Vagina (tissue), 2 donors: ENCODE measurements at regions not wholly inside any gene's neighbourhood (a gene's known extent, or its start where the extent isn't known, plus 50 kb on each side); places are given as distances from the start of the nearest gene placed in this dataset.

Source experiments
- DNase-seq, 2 donors: peaks; one replicate each; pipeline ENCODE4 v3.0.0-alpha.2; 2017; ENCODE audit errors: extremely low spot score in 2 of 2
- H3K27ac ChIP-seq: fragments of 200-600 bp; sonication (generic); one replicate; pipeline ENCODE4 v1.5.1; 2019
- H3K27me3 ChIP-seq: fragments of 200-600 bp; sonication (generic); one replicate; pipeline ENCODE4 v1.5.1; 2019
- H3K36me3 ChIP-seq, 2 donors: fragments of 200-600 bp; sonication (generic); one replicate each; pipeline ENCODE4 v1.5.1; 2017 to 2019
- H3K4me1 ChIP-seq: fragments of 200-600 bp; sonication (generic); one replicate; pipeline ENCODE4 v1.5.1; 2019
- H3K4me3 ChIP-seq, 2 donors: fragments of 200-600 bp; sonication (generic); 1 replicate in 1 of 2; 2 replicates in 1 of 2; pipeline ENCODE4 v1.5.1; 2016 to 2019
- H3K9me3 ChIP-seq: fragments of 200-600 bp; sonication (generic); one replicate; pipeline ENCODE4 v1.5.1; 2019
- POLR2A ChIP-seq, 2 donors: fragments of 450-650 bp; IDR thresholded peaks; one replicate each; pipeline ENCODE4 v1.6.1; 2017; ENCODE audit warnings: antibody characterized with exemption in 2 of 2, mild to moderate bottlenecking in 2 of 2, moderate library complexity in 2 of 2
- POLR2AphosphoS5 ChIP-seq, 2 donors: sonication (generic); formaldehyde crosslinking; IDR thresholded peaks; one replicate each; pipeline ENCODE4 v1.9.0; 2017; ENCODE audit warnings: antibody characterized with exemption in 2 of 2, mild to moderate bottlenecking in 2 of 2, low read depth in 1 of 2; ENCODE audit not compliant: insufficient read depth in 1 of 2
- intact Hi-C: fragments of 100-400 bp; cut with DNase I; formaldehyde crosslinking; loops from one replicate; pipeline ENCODE4 v1.15.1; 2023
- TF ChIP-seq, protein P1 (sequence below), 3 experiments: fragments of 450-650 bp in 2 of 3; fragments of 200-600 bp in 1 of 3; sonication (generic) in 1 of 3; IDR thresholded peaks; one replicate each; pipeline ENCODE4 v1.5.1; 2017 to 2019; ENCODE audit warnings: antibody characterized with exemption in 3 of 3, mild to moderate bottlenecking in 2 of 3, moderate library complexity in 2 of 3

DNA sequence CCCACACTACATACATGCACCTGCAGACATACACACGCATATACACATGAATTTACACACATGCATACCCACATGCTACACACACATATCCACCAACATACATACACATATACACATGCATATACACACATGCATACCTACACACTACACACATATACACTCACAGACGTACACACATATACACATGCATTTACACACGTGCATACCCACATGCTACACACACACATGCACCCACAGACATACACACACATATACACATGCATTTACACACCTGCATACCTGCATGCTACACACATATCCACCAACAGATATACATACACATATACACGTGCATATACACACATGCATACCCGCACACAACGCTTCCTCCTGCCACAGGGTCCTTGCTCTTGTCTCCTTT is 61.2 kb upstream of the SLC25A33 start:
- Histone ChIP-seq H3K36me3 (no peaks in the 10 kb centered on the region), H3K27ac (no peak overlapping the region), H3K4me1 (peaks cover 38% of the 10 kb centered on the region), H3K4me3 (no peak overlapping the region), H3K9me3 (no peaks in the 10 kb centered on the region), H3K27me3 (no peaks in the 10 kb centered on the region)
- intact Hi-C loops = no loop called here
- DNase-seq = no peak
- TF ChIP-seq POLR2A (IDR thresholded peaks at IDR 0.05) (no peak), POLR2AphosphoS5 (IDR thresholded peaks at IDR 0.05; ENCODE audit: insufficient read depth in 1 of 2, low read depth in 1 of 2) (no peak)
- TF ChIP-seq, protein P1, sequence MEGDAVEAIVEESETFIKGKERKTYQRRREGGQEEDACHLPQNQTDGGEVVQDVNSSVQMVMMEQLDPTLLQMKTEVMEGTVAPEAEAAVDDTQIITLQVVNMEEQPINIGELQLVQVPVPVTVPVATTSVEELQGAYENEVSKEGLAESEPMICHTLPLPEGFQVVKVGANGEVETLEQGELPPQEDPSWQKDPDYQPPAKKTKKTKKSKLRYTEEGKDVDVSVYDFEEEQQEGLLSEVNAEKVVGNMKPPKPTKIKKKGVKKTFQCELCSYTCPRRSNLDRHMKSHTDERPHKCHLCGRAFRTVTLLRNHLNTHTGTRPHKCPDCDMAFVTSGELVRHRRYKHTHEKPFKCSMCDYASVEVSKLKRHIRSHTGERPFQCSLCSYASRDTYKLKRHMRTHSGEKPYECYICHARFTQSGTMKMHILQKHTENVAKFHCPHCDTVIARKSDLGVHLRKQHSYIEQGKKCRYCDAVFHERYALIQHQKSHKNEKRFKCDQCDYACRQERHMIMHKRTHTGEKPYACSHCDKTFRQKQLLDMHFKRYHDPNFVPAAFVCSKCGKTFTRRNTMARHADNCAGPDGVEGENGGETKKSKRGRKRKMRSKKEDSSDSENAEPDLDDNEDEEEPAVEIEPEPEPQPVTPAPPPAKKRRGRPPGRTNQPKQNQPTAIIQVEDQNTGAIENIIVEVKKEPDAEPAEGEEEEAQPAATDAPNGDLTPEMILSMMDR (IDR thresholded peaks at IDR 0.05) = no peak

DNA sequence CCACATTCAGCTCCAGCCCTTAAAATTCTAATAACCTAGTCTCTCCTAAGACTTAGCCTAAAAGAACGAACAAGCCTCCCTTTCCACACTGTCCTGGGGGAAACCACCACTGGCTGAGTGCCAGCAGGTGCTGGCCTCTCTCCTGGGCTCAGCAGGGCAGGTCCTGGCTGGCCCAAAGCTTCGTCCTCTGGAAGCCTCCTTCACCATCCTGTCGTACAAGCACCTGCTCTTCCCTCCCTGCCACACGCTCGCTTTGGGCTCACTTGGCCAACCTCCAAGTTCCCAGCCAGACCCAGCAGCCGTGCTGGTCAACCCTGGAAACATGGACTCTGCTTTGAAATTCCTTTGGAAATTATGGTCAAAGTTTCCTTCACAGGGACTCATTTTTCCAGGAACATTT is 58.2 kb upstream of the SLC25A33 start:
- TF ChIP-seq POLR2A (IDR thresholded peaks at IDR 0.05) = no peak
- TF ChIP-seq, protein P1 (IDR thresholded peaks at IDR 0.05) = no peak
- TF ChIP-seq POLR2AphosphoS5 (IDR thresholded peaks at IDR 0.05; ENCODE audit: insufficient read depth in 1 of 2, low read depth in 1 of 2) = no peak
- DNase-seq = no peak
- Histone ChIP-seq H3K27ac (no peak overlapping the region), H3K27me3 (no peaks in the 10 kb centered on the region), H3K36me3 (no peaks in the 10 kb centered on the region), H3K4me3 (no peak overlapping the region), H3K9me3 (no peaks in the 10 kb centered on the region), H3K4me1 (peaks cover 14% of the 10 kb centered on the region)
- intact Hi-C loops = loop anchor here (10.0 kb wide), 1 partner anchor 366 kb away; no protein-coding TSS in a partner anchor

DNA sequence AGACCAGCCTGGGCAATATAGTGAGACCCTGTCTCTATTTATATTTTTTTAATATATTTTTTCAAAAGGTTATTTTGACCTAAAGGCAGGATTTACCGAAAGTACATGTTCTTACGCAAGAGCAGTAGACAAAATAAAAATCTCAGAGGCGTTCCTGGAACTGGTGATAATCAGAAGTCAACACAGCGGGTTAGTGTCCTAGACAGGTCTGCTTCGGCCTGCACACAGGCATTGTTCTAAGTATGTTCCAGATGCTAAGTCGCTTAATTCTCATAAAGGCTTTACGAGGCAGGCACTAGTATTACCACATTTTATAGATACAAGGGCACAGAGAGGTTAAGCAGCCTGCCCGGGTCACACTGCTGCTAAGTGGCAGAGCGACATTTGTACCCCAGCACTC is 56.9 kb upstream of the SLC25A33 start:
- Histone ChIP-seq H3K4me3 (no peak overlapping the region), H3K4me1 (peaks cover 12% of the 10 kb centered on the region), H3K27ac (peak overlapping the region; percentile 56), H3K27me3 (no peaks in the 10 kb centered on the region), H3K9me3 (no peaks in the 10 kb centered on the region), H3K36me3 (no peaks in the 10 kb centered on the region)
- no peak for DNase-seq
- intact Hi-C loops = loop anchor here (10.0 kb wide), 1 partner anchor 368 kb away; no protein-coding TSS in a partner anchor
- TF ChIP-seq, protein P1 (IDR thresholded peaks at IDR 0.05) = no peak
- TF ChIP-seq POLR2A (IDR thresholded peaks at IDR 0.05) = no peak
- TF ChIP-seq POLR2AphosphoS5 (IDR thresholded peaks at IDR 0.05; ENCODE audit: insufficient read depth in 1 of 2, low read depth in 1 of 2) = no peak

DNA sequence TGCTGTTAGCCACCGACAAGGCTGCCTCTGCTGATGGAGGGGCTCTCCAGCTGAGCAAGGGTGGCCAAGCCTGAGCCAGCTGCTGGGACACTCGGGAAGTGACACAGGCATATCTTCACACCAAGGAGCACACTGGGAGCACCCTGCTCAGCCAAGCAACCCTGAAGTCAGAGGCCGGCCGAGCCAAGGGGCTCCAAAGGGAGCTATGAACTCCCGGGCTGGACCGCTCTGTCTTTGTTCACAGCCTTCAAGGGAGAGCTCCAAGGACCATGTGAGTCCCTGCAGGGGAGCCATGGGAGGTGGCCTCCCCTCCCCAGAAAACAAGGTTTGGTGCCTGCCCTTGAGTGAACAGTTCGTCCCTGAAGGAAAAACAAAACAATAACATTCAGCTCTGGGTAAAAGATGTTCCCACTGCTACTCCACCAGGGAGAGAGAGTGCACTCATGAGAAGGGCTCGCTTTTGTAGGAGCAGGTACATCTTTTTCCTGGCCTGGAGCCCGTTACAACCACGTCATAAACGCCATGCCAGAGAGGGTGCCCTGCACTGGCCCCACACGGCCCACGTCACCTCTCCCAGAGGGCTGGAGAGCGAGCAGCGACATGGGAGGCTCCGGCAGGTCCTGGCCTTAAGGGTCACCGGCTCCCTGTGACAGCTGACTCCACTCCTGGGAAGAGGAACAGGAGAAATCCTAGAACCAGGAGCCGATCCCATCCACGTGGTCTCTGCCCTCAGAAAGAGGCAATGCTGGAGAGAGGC is 56.3 kb upstream of the SLC25A33 start:
- Histone ChIP-seq H3K4me1 (peaks cover 12% of the 10 kb centered on the region), H3K27me3 (no peaks in the 10 kb centered on the region), H3K9me3 (no peaks in the 10 kb centered on the region), H3K36me3 (no peaks in the 10 kb centered on the region), H3K27ac (peak overlapping the region; percentile 56), H3K4me3 (no peak overlapping the region)
- no peak for DNase-seq
- no peak for TF ChIP-seq POLR2A (IDR thresholded peaks at IDR 0.05)
- TF ChIP-seq, protein P1 (IDR thresholded peaks at IDR 0.05) = no peak
- TF ChIP-seq POLR2AphosphoS5 (IDR thresholded peaks at IDR 0.05; ENCODE audit: insufficient read depth in 1 of 2, low read depth in 1 of 2) = peak in 1 of 2 donors; percentile 15
- intact Hi-C loops = loop anchor here (10.0 kb wide), 1 partner anchor 368 kb away; no protein-coding TSS in a partner anchor
